Fibroblast of lung (primary cell): ENCODE measurements at regions not wholly inside any gene's neighbourhood (a gene's known extent, or its start where the extent isn't known, plus 50 kb on each side); places are given as distances from the start of the nearest gene placed in this dataset.

ENCODE experiments used
- DNase-seq, 2 donors: peaks; one replicate each; pipeline versions ENCODE4 v3.0.0 to v3.0.0-alpha.2; 2010; ENCODE audit warnings: low read depth in 2 of 2
- H2AFZ ChIP-seq: 2 replicates; pipeline ENCODE4 v1.5.1; 2012; ENCODE audit warnings: low read length, control low read depth, inconsistent platforms
- H3K27ac ChIP-seq: 2 replicates; pipeline ENCODE4 v1.5.1; 2011; ENCODE audit warnings: low read length, control low read depth; ENCODE audit not compliant: insufficient read depth
- H3K27me3 ChIP-seq: 2 replicates; pipeline ENCODE4 v1.5.1; 2011; ENCODE audit warnings: mild to moderate bottlenecking, low read length; ENCODE audit not compliant: control insufficient read depth, insufficient read depth
- H3K36me3 ChIP-seq: 2 replicates; pipeline ENCODE4 v1.5.1; 2011; ENCODE audit warnings: low read length; ENCODE audit not compliant: control insufficient read depth, insufficient read depth
- H3K4me1 ChIP-seq: 2 replicates; pipeline ENCODE4 v1.5.1; 2011; ENCODE audit warnings: low read length; ENCODE audit not compliant: control insufficient read depth, insufficient read depth; ENCODE audit errors: extremely low read depth
- H3K4me2 ChIP-seq: 2 replicates; pipeline ENCODE4 v1.5.1; 2011; ENCODE audit warnings: low read length, control low read depth; ENCODE audit not compliant: insufficient read depth; ENCODE audit errors: extremely low read depth
- H3K4me3 ChIP-seq, 4 experiments: fragments of 200-600 bp in 1 of 4; sonication (generic) in 1 of 4; replicated peaks in 1 of 4; 2 replicates each; pipeline ENCODE4 v1.5.1; 2011 to 2016; ENCODE audit warnings: low read length in 4 of 4, low read depth in 3 of 4, mild to moderate bottlenecking in 3 of 4, control low read depth in 2 of 4, inconsistent platforms in 1 of 4, mixed read lengths in 1 of 4; ENCODE audit not compliant: insufficient read depth in 1 of 4; ENCODE audit errors: control extremely low read depth in 1 of 4
- H3K79me2 ChIP-seq: 2 replicates; pipeline ENCODE4 v1.5.1; 2012; ENCODE audit warnings: mild to moderate bottlenecking, low read length, inconsistent platforms; ENCODE audit not compliant: control insufficient read depth, insufficient read depth
- H3K9ac ChIP-seq: 2 replicates; pipeline ENCODE4 v1.5.1; 2011; ENCODE audit warnings: mild to moderate bottlenecking, low read length, control low read depth; ENCODE audit not compliant: insufficient read depth
- H3K9me3 ChIP-seq: 2 replicates; pipeline ENCODE4 v1.5.1; 2012; ENCODE audit warnings: low read depth, low read length; ENCODE audit not compliant: control insufficient read depth, insufficient read depth
- H4K20me1 ChIP-seq: 2 replicates; pipeline ENCODE4 v1.5.1; 2011; ENCODE audit warnings: low read length; ENCODE audit not compliant: control insufficient read depth, insufficient read depth; ENCODE audit errors: extremely low read depth
- CTCF ChIP-seq, 2 donors: IDR thresholded peaks in 1 of 2; conservative IDR thresholded peaks in 1 of 2; 1 replicate in 1 of 2; 2 replicates in 1 of 2; pipeline ENCODE4 v1.5.1; 2011 to 2012; ENCODE audit warnings: low read length in 2 of 2, control low read depth in 1 of 2, inconsistent platforms in 1 of 2, low read depth in 1 of 2, mild to moderate bottlenecking in 1 of 2
- EZH2 ChIP-seq: IDR thresholded peaks from 2 replicates; pipeline ENCODE4 v1.5.1; 2012; ENCODE audit warnings: low read length, control low read depth, mild to moderate bottlenecking; ENCODE audit errors: missing control alignments

- H3K9ac ChIP-seq = no peak overlapping the region
- no peak overlapping the region for H3K4me3 ChIP-seq
- no peaks in the 10 kb centered on the region for H3K79me2 ChIP-seq
- TF ChIP-seq EZH2 (no peak), CTCF (conservative IDR thresholded peaks at IDR 0.05 in 1 of 2, IDR thresholded peaks at IDR 0.05 in 1 of 2; ENCODE audit: low read depth in 1 of 2, low read length in 2 of 2) (no peak)
- H3K36me3 ChIP-seq = no peaks in the 10 kb centered on the region
- no peak overlapping the region for H3K27ac ChIP-seq
- DNase-seq = no peak
- H3K4me2 ChIP-seq = no peak overlapping the region
- H2AFZ ChIP-seq = no peak overlapping the region
- no peaks in the 10 kb centered on the region for H3K4me1 ChIP-seq
- H3K27me3 ChIP-seq = no peaks in the 10 kb centered on the region
- H3K9me3 ChIP-seq = no peaks in the 10 kb centered on the region
- H4K20me1 ChIP-seq = no peaks in the 10 kb centered on the region
Observed at GRCh38 chr12:127896661-127897060, 370.3 kb upstream of the TMEM132C start.

DNA sequence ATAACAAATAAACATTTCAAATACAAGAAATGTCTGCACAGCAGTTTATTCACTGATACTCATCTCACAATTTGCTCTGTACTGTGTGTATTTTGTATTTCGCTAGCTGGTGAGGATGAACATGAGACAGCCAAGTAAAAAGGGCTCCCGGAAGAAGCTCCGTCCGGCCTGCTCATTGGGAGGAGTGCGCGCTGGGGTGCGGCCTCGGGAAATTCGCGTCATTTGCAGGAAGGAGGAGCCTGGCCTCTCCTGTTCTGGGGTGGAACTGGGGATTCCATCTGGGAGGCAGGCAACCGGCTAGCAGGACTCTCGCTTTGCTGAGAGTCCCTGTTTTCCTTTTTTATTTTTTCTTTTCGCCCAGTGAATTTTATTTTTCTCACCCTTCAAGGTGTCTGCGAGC is 368.4 kb upstream of the TMEM132C start:
- Histone ChIP-seq H3K36me3 (no peaks in the 10 kb centered on the region), H3K27me3 (no peaks in the 10 kb centered on the region), H3K4me2 (no peak overlapping the region), H3K79me2 (no peaks in the 10 kb centered on the region), H4K20me1 (no peaks in the 10 kb centered on the region), H3K9ac (no peak overlapping the region), H3K4me1 (no peaks in the 10 kb centered on the region), H2AFZ (no peak overlapping the region), H3K4me3 (no peak overlapping the region), H3K27ac (no peak overlapping the region), H3K9me3 (no peaks in the 10 kb centered on the region)
- TF ChIP-seq CTCF (conservative IDR thresholded peaks at IDR 0.05 in 1 of 2, IDR thresholded peaks at IDR 0.05 in 1 of 2; ENCODE audit: low read depth in 1 of 2, low read length in 2 of 2) = no peak
- no peak for TF ChIP-seq EZH2
- DNase-seq = no peak

GRCh38 chr12:127899971-127900370 is 367.0 kb upstream of the TMEM132C start:
- H3K9ac ChIP-seq = no peak overlapping the region
- no peak overlapping the region for H3K4me2 ChIP-seq
- no peak for DNase-seq
- no peak overlapping the region for H2AFZ ChIP-seq
- H3K27me3 ChIP-seq = no peaks in the 10 kb centered on the region
- TF ChIP-seq EZH2 (no peak), CTCF (conservative IDR thresholded peaks at IDR 0.05 in 1 of 2, IDR thresholded peaks at IDR 0.05 in 1 of 2; ENCODE audit: low read depth in 1 of 2, low read length in 2 of 2) (no peak)
- H3K4me3 ChIP-seq = no peak overlapping the region
- no peaks in the 10 kb centered on the region for H3K79me2 ChIP-seq
- H3K36me3 ChIP-seq = no peaks in the 10 kb centered on the region
- no peaks in the 10 kb centered on the region for H4K20me1 ChIP-seq
- no peak overlapping the region for H3K27ac ChIP-seq
- H3K4me1 ChIP-seq = no peaks in the 10 kb centered on the region
- H3K9me3 ChIP-seq = no peaks in the 10 kb centered on the region
